ENCODE measurements at regions not wholly inside any gene's neighbourhood (a gene's known extent, or its start where the extent isn't known, plus 50 kb on each side); places are given as distances from the start of the nearest gene placed in this dataset.
A peak's percentile ranks its signal among the peaks of the same experiment; 100 is the strongest.

- no peaks in the 10 kb centered on the region for H3K36me3 Mint-ChIP-seq (ENCODE audit: low read depth)
- H3K9me3 Mint-ChIP-seq: no peaks in the 10 kb centered on the region
- no peaks in the 10 kb centered on the region for H3K4me1 Mint-ChIP-seq (ENCODE audit: low read depth)
- no peaks in the 10 kb centered on the region for H3K27me3 Mint-ChIP-seq (ENCODE audit: low read depth)
- H3K4me3 Mint-ChIP-seq: no peak overlapping the region
- H3K27ac Mint-ChIP-seq: no peak overlapping the region
These were observed 912.3 kb upstream of the SEMA6A start for GRCh38 chr5:117486879-117487391.

GRCh38 chr5:117486261-117486660 lies 911.6 kb upstream of the SEMA6A start:
- no peaks in the 10 kb centered on the region for H3K36me3 Mint-ChIP-seq (ENCODE audit: low read depth)
- H3K4me1 Mint-ChIP-seq (ENCODE audit: low read depth): no peaks in the 10 kb centered on the region
- no peaks in the 10 kb centered on the region for H3K27me3 Mint-ChIP-seq (ENCODE audit: low read depth)
- H3K27ac Mint-ChIP-seq: no peak overlapping the region
- no peaks in the 10 kb centered on the region for H3K9me3 Mint-ChIP-seq
- no peak overlapping the region for H3K4me3 Mint-ChIP-seq

GRCh38 chr5:117475919-117476318 lies 901.3 kb upstream of the SEMA6A start:
- Mint-ChIP-seq H3K36me3 (ENCODE audit: low read depth) (no peaks in the 10 kb centered on the region), H3K9me3 (no peaks in the 10 kb centered on the region)

GRCh38 chr5:117473165-117473564 lies 898.5 kb upstream of the SEMA6A start:
- Mint-ChIP-seq H3K27me3 (ENCODE audit: low read depth) (no peaks in the 10 kb centered on the region), H3K36me3 (ENCODE audit: low read depth) (no peaks in the 10 kb centered on the region), H3K9me3 (no peaks in the 10 kb centered on the region), H3K4me1 (ENCODE audit: low read depth) (no peaks in the 10 kb centered on the region), H3K4me3 (no peak overlapping the region), H3K27ac (no peak overlapping the region)

More at GRCh38 chr5:117475919-117476318, 901.3 kb upstream of the SEMA6A start:
- Mint-ChIP-seq H3K4me1 (ENCODE audit: low read depth) (no peaks in the 10 kb centered on the region), H3K27ac (no peak overlapping the region), H3K27me3 (ENCODE audit: low read depth) (no peaks in the 10 kb centered on the region), H3K4me3 (no peak overlapping the region)

GRCh38 chr5:117463881-117464570 lies 889.4 kb upstream of the SEMA6A start:
- Mint-ChIP-seq H3K9me3 (no peaks in the 10 kb centered on the region), H3K4me3 (no peak overlapping the region), H3K4me1 (ENCODE audit: low read depth) (no peaks in the 10 kb centered on the region), H3K27ac (no peak overlapping the region), H3K36me3 (ENCODE audit: low read depth) (no peaks in the 10 kb centered on the region), H3K27me3 (ENCODE audit: low read depth) (no peaks in the 10 kb centered on the region)

- Mint-ChIP-seq H3K27ac (no peak overlapping the region), H3K36me3 (ENCODE audit: low read depth) (no peaks in the 10 kb centered on the region), H3K27me3 (ENCODE audit: low read depth) (no peaks in the 10 kb centered on the region), H3K9me3 (no peaks in the 10 kb centered on the region), H3K4me3 (no peak overlapping the region), H3K4me1 (ENCODE audit: low read depth) (no peaks in the 10 kb centered on the region)
These were observed 887.3 kb upstream of the SEMA6A start for GRCh38 chr5:117461966-117462365.

- H3K36me3 Mint-ChIP-seq (ENCODE audit: low read depth): no peaks in the 10 kb centered on the region
- H3K9me3 Mint-ChIP-seq: no peaks in the 10 kb centered on the region
- H3K4me1 Mint-ChIP-seq (ENCODE audit: low read depth): no peaks in the 10 kb centered on the region
- H3K4me3 Mint-ChIP-seq: no peak overlapping the region
- H3K27ac Mint-ChIP-seq: no peak overlapping the region
- H3K27me3 Mint-ChIP-seq (ENCODE audit: low read depth): no peaks in the 10 kb centered on the region
These were observed 886.8 kb upstream of the SEMA6A start for GRCh38 chr5:117461403-117461802.

GRCh38 chr5:117457656-117458055 lies 883.0 kb upstream of the SEMA6A start:
- no peak overlapping the region for H3K27ac Mint-ChIP-seq
- no peaks in the 10 kb centered on the region for H3K9me3 Mint-ChIP-seq
- no peaks in the 10 kb centered on the region for H3K36me3 Mint-ChIP-seq (ENCODE audit: low read depth)
- no peaks in the 10 kb centered on the region for H3K27me3 Mint-ChIP-seq (ENCODE audit: low read depth)
- no peaks in the 10 kb centered on the region for H3K4me1 Mint-ChIP-seq (ENCODE audit: low read depth)
- H3K4me3 Mint-ChIP-seq: no peak overlapping the region

- no peak overlapping the region for H3K27ac Mint-ChIP-seq
- no peaks in the 10 kb centered on the region for H3K9me3 Mint-ChIP-seq
These were observed 882.3 kb upstream of the SEMA6A start for GRCh38 chr5:117456866-117457470.

GRCh38 chr5:117455236-117456233 lies 880.9 kb upstream of the SEMA6A start:
- peak overlapping the region; percentile 49 for H3K4me3 Mint-ChIP-seq
- no peaks in the 10 kb centered on the region for H3K36me3 Mint-ChIP-seq (ENCODE audit: low read depth)
- H3K9me3 Mint-ChIP-seq: no peaks in the 10 kb centered on the region
- no peaks in the 10 kb centered on the region for H3K4me1 Mint-ChIP-seq (ENCODE audit: low read depth)
- H3K27me3 Mint-ChIP-seq (ENCODE audit: low read depth): no peaks in the 10 kb centered on the region
- H3K27ac Mint-ChIP-seq: no peak overlapping the region

More at GRCh38 chr5:117456866-117457470, 882.3 kb upstream of the SEMA6A start:
- Mint-ChIP-seq H3K27me3 (ENCODE audit: low read depth) (no peaks in the 10 kb centered on the region), H3K4me3 (no peak overlapping the region), H3K36me3 (ENCODE audit: low read depth) (no peaks in the 10 kb centered on the region), H3K4me1 (ENCODE audit: low read depth) (no peaks in the 10 kb centered on the region)

GRCh38 chr5:117454716-117455212 lies 880.1 kb upstream of the SEMA6A start:
- Mint-ChIP-seq H3K4me3 (peak overlapping the region; percentile 49), H3K4me1 (ENCODE audit: low read depth) (no peaks in the 10 kb centered on the region), H3K27ac (no peak overlapping the region), H3K36me3 (ENCODE audit: low read depth) (no peaks in the 10 kb centered on the region), H3K27me3 (ENCODE audit: low read depth) (no peaks in the 10 kb centered on the region), H3K9me3 (no peaks in the 10 kb centered on the region)

- H3K4me1 Mint-ChIP-seq (ENCODE audit: low read depth): no peaks in the 10 kb centered on the region
- no peak overlapping the region for H3K4me3 Mint-ChIP-seq
- H3K27ac Mint-ChIP-seq: no peak overlapping the region
- no peaks in the 10 kb centered on the region for H3K27me3 Mint-ChIP-seq (ENCODE audit: low read depth)
- no peaks in the 10 kb centered on the region for H3K36me3 Mint-ChIP-seq (ENCODE audit: low read depth)
- no peaks in the 10 kb centered on the region for H3K9me3 Mint-ChIP-seq
These were observed 862.2 kb upstream of the SEMA6A start for GRCh38 chr5:117436846-117437245.

GRCh38 chr5:117435203-117435602 lies 860.6 kb upstream of the SEMA6A start:
- H3K36me3 Mint-ChIP-seq (ENCODE audit: low read depth): no peaks in the 10 kb centered on the region
- no peaks in the 10 kb centered on the region for H3K4me1 Mint-ChIP-seq (ENCODE audit: low read depth)
- H3K27ac Mint-ChIP-seq: no peak overlapping the region
- no peaks in the 10 kb centered on the region for H3K9me3 Mint-ChIP-seq
- H3K4me3 Mint-ChIP-seq: no peak overlapping the region
- no peaks in the 10 kb centered on the region for H3K27me3 Mint-ChIP-seq (ENCODE audit: low read depth)

GRCh38 chr5:117434254-117434653 lies 859.6 kb upstream of the SEMA6A start:
- Mint-ChIP-seq H3K36me3 (ENCODE audit: low read depth) (no peaks in the 10 kb centered on the region), H3K4me3 (no peak overlapping the region), H3K9me3 (no peaks in the 10 kb centered on the region), H3K27me3 (ENCODE audit: low read depth) (no peaks in the 10 kb centered on the region), H3K27ac (no peak overlapping the region), H3K4me1 (ENCODE audit: low read depth) (no peaks in the 10 kb centered on the region)
